Choroid plexus epithelial cell (primary cell): ENCODE measurements at regions not wholly inside any gene's neighbourhood (a gene's known extent, or its start where the extent isn't known, plus 50 kb on each side); places are given as distances from the start of the nearest gene placed in this dataset.
"Not testable (repeated sequence)": the region's sequence is repeated elsewhere in the genome, so short reads cannot be mapped to it uniquely, and the experiment has no call there.

ENCODE experiments used
- DNase-seq: peaks from one replicate; pipeline ENCODE4 v3.0.0-alpha.2; 2010; ENCODE audit warnings: low read depth
- H3K4me3 ChIP-seq: 2 replicates; pipeline ENCODE4 v1.5.1; 2011; ENCODE audit warnings: low read depth, mild to moderate bottlenecking, control low read depth, low read length, moderate library complexity
- CTCF ChIP-seq: conservative IDR thresholded peaks from 2 replicates; pipeline ENCODE4 v1.5.1; 2011; ENCODE audit warnings: low read depth, mild to moderate bottlenecking, control low read depth, inconsistent platforms, low read length, moderate library complexity

DNA sequence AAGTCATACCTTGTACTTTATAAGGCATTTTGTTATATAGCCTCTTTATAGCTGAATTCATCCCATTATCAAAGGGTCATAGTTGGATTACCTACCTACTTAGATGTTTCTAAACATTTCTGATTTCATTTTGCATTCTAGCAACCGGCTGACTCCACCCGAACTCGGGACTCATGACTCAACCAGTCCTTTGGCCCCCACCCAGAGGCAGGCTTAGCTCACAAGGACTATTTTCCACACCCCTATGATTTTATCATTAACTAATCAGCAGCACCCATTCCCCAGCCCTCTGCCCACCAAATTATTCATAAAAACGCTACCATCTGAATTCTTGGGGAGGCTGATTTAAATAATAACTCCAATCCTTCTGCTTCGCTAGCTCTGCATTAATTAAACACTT is 79.9 kb upstream of the EGFL6 start:
- peak; percentile 87 for DNase-seq
- no peak for TF ChIP-seq CTCF
- H3K4me3 ChIP-seq: no peak overlapping the region

- DNase-seq: peak; percentile 92
- H3K4me3 ChIP-seq: no peak overlapping the region
- TF ChIP-seq CTCF: peak; percentile 54
These were observed 81.5 kb upstream of the EGFL6 start for GRCh38 chrX:13487731-13488505.

- DNase-seq: no peak
- H3K4me3 ChIP-seq: no peak overlapping the region
- no peak for TF ChIP-seq CTCF
These were observed 84.2 kb upstream of the EGFL6 start for GRCh38 chrX:13485167-13485566.

- TF ChIP-seq CTCF: no peak
- no peak for DNase-seq
- no peak overlapping the region for H3K4me3 ChIP-seq
These were observed 85.6 kb upstream of the EGFL6 start for GRCh38 chrX:13483773-13484172.

- no peak for TF ChIP-seq CTCF
- no peak overlapping the region for H3K4me3 ChIP-seq
- no peak for DNase-seq
These were observed 86.5 kb upstream of the EGFL6 start for GRCh38 chrX:13482746-13483541.

GRCh38 chrX:13480780-13481179 is 88.6 kb upstream of the EGFL6 start:
- H3K4me3 ChIP-seq, DNase-seq: not testable (repeated sequence)

DNA sequence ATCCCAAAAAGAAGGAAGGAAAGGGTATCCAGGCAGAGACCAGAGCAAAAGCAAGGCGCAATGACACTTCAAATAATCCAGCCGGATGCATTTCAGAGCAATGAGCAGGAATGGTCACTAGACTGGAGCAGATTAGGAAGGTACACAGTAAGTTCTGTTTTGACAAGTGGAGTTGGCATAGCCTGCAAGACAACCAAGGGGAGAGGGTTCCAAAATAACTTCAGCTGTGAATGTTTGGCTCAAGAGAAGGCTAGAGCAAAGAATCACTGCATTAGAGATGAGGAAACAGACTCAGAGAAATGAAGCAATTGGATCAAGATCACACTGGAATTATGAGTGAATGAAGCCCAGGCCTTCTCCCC is 90.0 kb upstream of the EGFL6 start:
- H3K4me3 ChIP-seq: no peak overlapping the region
- TF ChIP-seq CTCF: no peak
- DNase-seq: no peak
